GM12892 (cell line): ENCODE measurements at regions not wholly inside any gene's neighbourhood (a gene's known extent, or its start where the extent isn't known, plus 50 kb on each side); places are given as distances from the start of the nearest gene placed in this dataset.

ENCODE experiments used
- POLR2A ChIP-seq: IDR thresholded peaks from 2 replicates; pipeline ENCODE4 v1.6.1; 2011; ENCODE audit warnings: low read depth, low read length, control low read depth
- TAF1 ChIP-seq: IDR thresholded peaks from 2 replicates; pipeline ENCODE4 v1.6.1; 2011; ENCODE audit warnings: low read depth, mild to moderate bottlenecking, control low read depth, low read length, borderline replicate concordance

GRCh38 chr15:95416576-95416975 is 913.9 kb upstream of the NR2F2 start:
- no peak for TF ChIP-seq POLR2A
- no peak for TF ChIP-seq TAF1
